ENCODE measurements at regions not wholly inside any gene's neighbourhood (a gene's known extent, or its start where the extent isn't known, plus 50 kb on each side); places are given as distances from the start of the nearest gene placed in this dataset.

- TF ChIP-seq CTCF (conservative IDR thresholded peaks at IDR 0.05) (no peak), EZH2 (IDR thresholded peaks at IDR 0.05; ENCODE audit: low read depth) (no peak)
Observed at GRCh38 chr11:47899801-47900200, 51.7 kb upstream of the NUP160 start.
